Muscle layer of duodenum (tissue), 2 donors: ENCODE measurements at regions not wholly inside any gene's neighbourhood (a gene's known extent, or its start where the extent isn't known, plus 50 kb on each side); places are given as distances from the start of the nearest gene placed in this dataset.

Experiments used
- H3K27ac ChIP-seq: one replicate; pipeline ENCODE4 v1.7.0; 2013; ENCODE audit warnings: mild to moderate bottlenecking, low read length
- H3K27me3 ChIP-seq: one replicate; pipeline ENCODE4 v1.7.0; 2013; ENCODE audit warnings: low read depth, mild to moderate bottlenecking, control low read depth, low read length
- H3K36me3 ChIP-seq, 2 donors: one replicate each; pipeline ENCODE4 v1.7.0; 2013; ENCODE audit warnings: low read length in 2 of 2, control low read depth in 1 of 2, mild to moderate bottlenecking in 1 of 2; ENCODE audit not compliant: insufficient read depth in 2 of 2, control insufficient read depth in 1 of 2
- H3K4me1 ChIP-seq, 2 donors: one replicate each; pipeline ENCODE4 v1.7.0; 2013; ENCODE audit warnings: low read length in 2 of 2, mild to moderate bottlenecking in 2 of 2, control low read depth in 1 of 2, moderate library complexity in 1 of 2; ENCODE audit not compliant: insufficient read depth in 2 of 2, control insufficient read depth in 1 of 2
- H3K4me3 ChIP-seq, 2 donors: one replicate each; pipeline ENCODE4 v1.7.0; 2013; ENCODE audit warnings: low read length in 2 of 2, low read depth in 1 of 2, mild to moderate bottlenecking in 1 of 2
- H3K9me3 ChIP-seq, 2 donors: one replicate each; pipeline ENCODE4 v1.7.0; 2013; ENCODE audit warnings: low read length in 2 of 2, control low read depth in 1 of 2, mild to moderate bottlenecking in 1 of 2; ENCODE audit not compliant: control insufficient read depth in 1 of 2
- donor health status: healthy.

DNA sequence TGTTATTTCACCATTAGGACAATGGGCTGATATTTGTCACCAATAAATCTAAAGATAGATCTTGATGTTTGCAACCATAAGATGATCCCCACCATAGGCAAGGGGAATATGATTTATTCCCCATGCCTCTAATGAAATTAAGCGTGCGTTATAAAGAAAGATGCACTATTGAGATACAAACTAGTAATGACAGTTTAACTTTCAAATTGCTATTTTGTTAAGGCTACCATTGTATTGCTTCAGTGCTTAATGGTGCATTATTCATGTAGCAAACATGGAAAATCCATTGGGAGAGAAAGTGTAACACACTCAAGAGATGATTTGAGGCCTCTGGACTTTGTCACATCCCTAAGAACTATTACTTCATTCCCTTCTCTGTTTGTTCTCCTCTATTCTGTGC lies 108.9 kb upstream of the TRABD2B start:
- Histone ChIP-seq H3K27ac (no peak overlapping the region), H3K36me3 (no peaks in the 10 kb centered on the region), H3K27me3 (peaks cover 5% of the 10 kb centered on the region), H3K4me3 (no peak overlapping the region), H3K9me3 (no peaks in the 10 kb centered on the region), H3K4me1 (no peaks in the 10 kb centered on the region)

- no peaks in the 10 kb centered on the region for H3K9me3 ChIP-seq
- H3K27me3 ChIP-seq: peaks cover 5% of the 10 kb centered on the region
- H3K4me1 ChIP-seq: no peaks in the 10 kb centered on the region
- H3K36me3 ChIP-seq: no peaks in the 10 kb centered on the region
- no peak overlapping the region for H3K27ac ChIP-seq
- H3K4me3 ChIP-seq: no peak overlapping the region
These were observed 108.0 kb upstream of the TRABD2B start for GRCh38 chr1:48105165-48105564.

- Histone ChIP-seq H3K4me1 (no peaks in the 10 kb centered on the region), H3K9me3 (no peaks in the 10 kb centered on the region), H3K27me3 (no peaks in the 10 kb centered on the region), H3K36me3 (no peaks in the 10 kb centered on the region), H3K4me3 (no peak overlapping the region), H3K27ac (no peak overlapping the region)
These were observed 106.3 kb upstream of the TRABD2B start for GRCh38 chr1:48103495-48103894.

GRCh38 chr1:48102766-48103165 lies 105.6 kb upstream of the TRABD2B start:
- no peaks in the 10 kb centered on the region for H3K4me1 ChIP-seq
- no peaks in the 10 kb centered on the region for H3K9me3 ChIP-seq
- H3K4me3 ChIP-seq: no peak overlapping the region
- H3K27me3 ChIP-seq: no peaks in the 10 kb centered on the region
- no peak overlapping the region for H3K27ac ChIP-seq
- no peaks in the 10 kb centered on the region for H3K36me3 ChIP-seq

DNA sequence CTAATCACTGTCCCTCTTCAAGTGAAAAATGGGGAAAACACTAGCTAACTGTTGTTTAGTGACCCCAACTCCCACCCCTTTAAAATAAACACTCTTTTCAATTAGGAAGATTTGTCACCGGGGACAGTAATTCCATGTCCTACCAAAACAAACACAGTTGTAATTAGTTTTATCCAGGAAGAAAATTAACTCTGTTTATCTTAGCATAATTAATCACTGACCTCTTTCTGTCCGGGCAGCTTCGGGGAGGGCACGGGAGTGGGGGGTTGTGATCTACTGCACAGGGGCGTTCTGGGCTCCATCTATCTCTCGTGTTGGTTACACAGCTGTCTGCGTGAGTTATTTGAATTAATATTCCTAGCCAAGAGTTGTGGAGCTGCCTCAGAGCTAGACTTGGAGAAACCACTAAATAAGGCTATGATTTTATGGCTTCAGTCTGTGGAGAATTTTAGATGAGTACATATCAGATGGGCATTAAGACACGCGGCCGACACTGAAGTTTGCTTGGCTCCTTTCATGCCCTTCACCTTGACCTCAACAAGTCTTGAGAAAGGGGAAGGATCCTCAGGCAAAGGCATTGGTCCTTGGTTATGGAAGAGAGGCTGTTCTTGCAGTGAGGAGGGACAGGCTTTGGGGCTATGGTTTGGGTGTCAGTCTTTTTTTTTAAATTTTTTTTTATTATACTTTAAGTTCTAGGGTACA lies 102.0 kb upstream of the TRABD2B start:
- H3K4me3 ChIP-seq: no peak overlapping the region
- H3K27me3 ChIP-seq: no peaks in the 10 kb centered on the region
- H3K27ac ChIP-seq: no peak overlapping the region
- H3K4me1 ChIP-seq: no peaks in the 10 kb centered on the region
- H3K36me3 ChIP-seq: no peaks in the 10 kb centered on the region
- no peaks in the 10 kb centered on the region for H3K9me3 ChIP-seq

DNA sequence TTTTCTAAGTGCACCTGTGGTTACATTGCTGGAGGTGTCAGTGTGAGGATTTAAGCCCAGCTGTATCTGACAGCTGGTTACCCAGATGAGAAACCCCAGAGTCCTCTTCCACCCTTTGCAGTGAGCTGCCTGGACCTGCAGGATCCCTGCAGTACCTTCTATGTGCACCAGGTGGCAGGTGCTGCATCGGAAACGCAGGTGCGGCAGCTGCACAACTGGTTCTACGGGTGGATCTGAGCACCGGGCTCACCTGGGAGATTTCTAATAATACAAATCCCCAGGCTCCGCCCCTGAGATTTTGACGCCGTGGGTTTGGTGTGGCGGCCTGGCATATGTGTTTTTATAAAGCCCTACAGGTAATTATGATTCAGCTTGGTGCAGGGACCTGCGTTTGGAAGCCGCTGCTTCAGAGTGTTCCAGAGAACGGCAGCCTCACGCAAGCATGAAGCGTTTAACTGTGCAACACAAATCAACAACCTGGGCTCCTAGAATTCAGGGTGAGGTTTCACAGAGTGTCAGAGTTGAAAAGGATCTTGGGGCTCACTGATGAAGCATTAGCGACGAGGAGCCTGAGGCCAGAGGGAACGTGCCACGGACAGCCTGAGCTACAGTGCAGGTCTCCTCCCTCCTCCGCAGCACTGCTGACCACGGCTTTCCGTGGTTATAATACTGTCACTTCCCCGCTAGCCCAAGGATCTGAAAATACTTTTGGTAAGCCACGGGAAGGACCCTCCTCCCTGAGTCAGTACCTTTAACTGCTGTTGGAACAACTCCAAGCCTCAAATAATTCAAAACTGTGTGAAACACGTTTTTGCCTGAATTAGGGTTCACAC lies 96.7 kb upstream of the TRABD2B start:
- no peaks in the 10 kb centered on the region for H3K9me3 ChIP-seq

DNA sequence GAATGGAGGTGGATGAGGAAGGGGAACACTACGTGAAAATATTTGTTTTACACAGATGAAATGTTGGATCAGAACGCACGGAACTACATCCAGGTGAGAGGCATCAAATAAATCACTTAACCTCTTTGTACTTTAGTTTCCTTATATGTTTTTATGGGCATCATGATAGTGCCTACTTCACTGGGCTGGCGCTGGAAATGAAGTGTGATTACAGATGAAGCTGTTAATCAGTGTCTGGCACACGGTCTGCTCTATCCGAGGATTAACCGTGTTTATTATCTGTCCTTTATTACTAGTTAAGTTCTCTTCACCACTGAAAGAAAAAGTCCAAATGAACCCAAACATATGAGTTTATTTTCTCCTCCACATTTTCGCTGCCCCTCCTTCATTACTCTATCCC lies 96.0 kb upstream of the TRABD2B start:
- Histone ChIP-seq H3K27ac (no peak overlapping the region), H3K36me3 (no peaks in the 10 kb centered on the region), H3K4me1 (no peaks in the 10 kb centered on the region), H3K27me3 (no peaks in the 10 kb centered on the region), H3K4me3 (no peak overlapping the region), H3K9me3 (no peaks in the 10 kb centered on the region)

More for the DNA sequence above, 96.7 kb upstream of the TRABD2B start:
- no peak overlapping the region for H3K4me3 ChIP-seq
- no peaks in the 10 kb centered on the region for H3K36me3 ChIP-seq
- H3K4me1 ChIP-seq: no peaks in the 10 kb centered on the region
- H3K27ac ChIP-seq: no peak overlapping the region
- no peaks in the 10 kb centered on the region for H3K27me3 ChIP-seq

DNA sequence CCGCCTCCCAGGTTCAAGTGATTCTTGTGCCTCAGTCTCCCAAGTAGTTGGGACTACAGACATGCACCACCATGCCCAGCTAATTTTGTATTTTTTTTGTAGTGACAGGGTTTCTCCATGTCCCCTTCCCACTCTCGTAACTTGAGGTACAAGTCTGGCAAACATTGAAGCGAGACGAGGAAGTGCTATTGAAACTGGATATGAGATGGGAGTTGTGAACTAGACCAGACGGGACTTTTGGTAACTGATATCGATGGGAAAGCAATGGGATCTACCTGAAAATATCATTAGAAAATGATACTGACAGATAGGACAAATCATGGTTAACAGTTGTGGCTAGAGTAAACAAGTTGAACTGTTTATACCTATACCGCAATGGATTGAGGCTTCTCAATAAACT lies 95.2 kb upstream of the TRABD2B start:
- H3K4me1 ChIP-seq: no peaks in the 10 kb centered on the region
- H3K9me3 ChIP-seq: no peaks in the 10 kb centered on the region
- H3K4me3 ChIP-seq: no peak overlapping the region
- H3K36me3 ChIP-seq: no peaks in the 10 kb centered on the region
- H3K27me3 ChIP-seq: no peaks in the 10 kb centered on the region
- no peak overlapping the region for H3K27ac ChIP-seq

GRCh38 chr1:48089356-48089891 lies 92.2 kb upstream of the TRABD2B start:
- H3K9me3 ChIP-seq: no peaks in the 10 kb centered on the region
- H3K36me3 ChIP-seq: no peaks in the 10 kb centered on the region
- H3K27ac ChIP-seq: no peak overlapping the region
- H3K4me3 ChIP-seq: no peak overlapping the region
- H3K27me3 ChIP-seq: no peaks in the 10 kb centered on the region
- no peaks in the 10 kb centered on the region for H3K4me1 ChIP-seq

DNA sequence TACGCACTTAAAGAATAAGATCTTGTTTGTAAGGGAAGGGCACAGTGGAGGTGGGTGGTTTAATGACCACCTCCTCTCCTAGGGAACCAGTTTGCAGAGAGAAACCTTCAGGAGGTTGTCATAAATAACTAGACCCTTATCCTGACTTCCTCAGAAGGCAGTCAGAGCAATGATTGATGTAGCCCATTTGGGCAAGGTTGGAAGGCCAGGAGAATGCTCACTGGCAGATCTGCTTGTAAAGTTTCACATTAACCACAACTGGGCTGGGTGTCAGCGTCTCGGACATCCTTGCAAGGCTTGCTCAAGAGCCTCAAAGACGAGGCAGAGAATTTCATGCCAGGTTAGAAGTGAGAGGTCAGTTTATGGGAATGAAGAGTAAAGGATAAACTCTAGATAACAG lies 87.6 kb upstream of the TRABD2B start:
- no peaks in the 10 kb centered on the region for H3K4me1 ChIP-seq
- H3K36me3 ChIP-seq: no peaks in the 10 kb centered on the region
- H3K9me3 ChIP-seq: no peaks in the 10 kb centered on the region
- H3K27ac ChIP-seq: no peak overlapping the region
- H3K27me3 ChIP-seq: no peaks in the 10 kb centered on the region
- no peak overlapping the region for H3K4me3 ChIP-seq

DNA sequence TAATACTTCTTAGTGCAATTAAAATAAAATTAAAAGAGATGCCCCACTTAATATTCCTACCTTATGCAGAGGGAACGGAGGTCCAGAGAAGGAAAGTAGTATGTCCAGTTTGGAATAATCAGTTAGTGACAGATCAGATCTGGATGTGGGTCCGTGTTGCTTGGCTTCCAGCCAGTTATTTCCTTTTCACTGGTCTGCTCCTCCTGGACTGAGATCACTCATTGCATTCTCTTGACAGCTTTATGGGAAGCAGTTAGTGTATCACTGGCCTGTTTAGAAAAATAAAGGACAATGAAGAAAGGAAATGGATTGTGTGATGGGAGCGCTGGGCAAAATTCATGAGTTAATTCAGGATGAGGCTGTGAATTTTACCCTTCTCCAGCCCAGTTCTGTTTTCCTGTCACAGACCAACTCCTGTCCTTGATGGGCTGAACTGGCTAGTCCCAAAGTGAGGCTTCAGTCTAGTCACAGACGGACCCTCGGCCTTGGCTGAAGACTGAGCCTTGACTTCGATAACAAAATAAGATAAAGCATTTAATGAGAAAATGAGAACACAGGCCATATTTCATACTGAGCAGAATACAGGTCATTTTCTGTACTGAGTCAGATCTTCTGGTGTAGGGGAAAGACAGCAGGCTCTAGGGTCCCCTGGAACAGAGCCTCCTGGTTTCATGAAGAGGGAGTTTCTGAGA lies 85.2 kb upstream of the TRABD2B start:
- H3K4me1 ChIP-seq: no peaks in the 10 kb centered on the region
- H3K36me3 ChIP-seq: no peaks in the 10 kb centered on the region
- no peaks in the 10 kb centered on the region for H3K9me3 ChIP-seq
- no peak overlapping the region for H3K4me3 ChIP-seq
- H3K27ac ChIP-seq: no peak overlapping the region
- H3K27me3 ChIP-seq: no peaks in the 10 kb centered on the region
